Lower leg skin (tissue), 3 donors: ENCODE measurements at regions not wholly inside any gene's neighbourhood (a gene's known extent, or its start where the extent isn't known, plus 50 kb on each side); places are given as distances from the start of the nearest gene placed in this dataset.

Experiments
- CTCF ChIP-seq, 3 donors: fragments of 450-650 bp; IDR thresholded peaks; one replicate each; pipeline ENCODE4 v1.5.1; 2016; ENCODE audit warnings: antibody characterized with exemption in 3 of 3, mild to moderate bottlenecking in 3 of 3, moderate library complexity in 2 of 3
- POLR2A ChIP-seq, 2 donors: fragments of 450-650 bp; IDR thresholded peaks; one replicate each; pipeline ENCODE4 v1.6.1; 2016 to 2017; ENCODE audit warnings: antibody characterized with exemption in 2 of 2, mild to moderate bottlenecking in 1 of 2, moderate library complexity in 1 of 2

GRCh38 chr17:20938988-20939615, 103.7 kb downstream of the USP22 start:
- no peak for TF ChIP-seq CTCF (IDR thresholded peaks at IDR 0.05)
- TF ChIP-seq POLR2A (IDR thresholded peaks at IDR 0.05): no peak
